GM23338 (cell line): ENCODE measurements at regions not wholly inside any gene's neighbourhood (a gene's known extent, or its start where the extent isn't known, plus 50 kb on each side); places are given as distances from the start of the nearest gene placed in this dataset.

Source experiments
- POLR2AphosphoS5 ChIP-seq: IDR thresholded peaks from 2 replicates; pipeline ENCODE4 v1.6.1; 2016; ENCODE audit warnings: antibody characterized with exemption, low read depth
- TF ChIP-seq, protein P1 (sequence below), 2 experiments: fragments of 200-600 bp in 1 of 2; sonication (generic) in 1 of 2; conservative IDR thresholded peaks; 2 replicates each; pipeline versions ENCODE4 v1.5.1 to v1.6.1; 2016 to 2017; ENCODE audit warnings: antibody characterized with exemption in 2 of 2, low read depth in 2 of 2, mild to moderate bottlenecking in 2 of 2, moderate library complexity in 1 of 2

DNA sequence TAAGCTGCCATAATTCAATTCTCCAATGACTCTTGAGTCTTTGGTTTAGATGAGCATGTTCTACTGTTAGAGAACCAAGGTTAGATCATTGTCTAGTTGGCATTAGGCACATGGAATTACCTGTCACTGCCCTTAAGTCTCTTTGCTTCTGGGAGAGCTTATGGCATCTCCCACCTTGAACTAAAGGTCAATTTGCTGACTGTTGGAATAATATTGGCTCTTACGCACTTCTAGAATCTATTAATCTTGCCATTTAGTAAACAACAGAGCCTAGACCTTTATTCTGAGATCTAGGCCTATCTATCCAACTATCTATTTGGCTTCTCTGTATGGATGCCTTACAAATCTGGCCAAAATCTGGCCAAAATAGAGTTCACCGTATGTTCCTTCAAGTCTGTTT is 232.0 kb downstream of the STK31 start:
- TF ChIP-seq, protein P1, sequence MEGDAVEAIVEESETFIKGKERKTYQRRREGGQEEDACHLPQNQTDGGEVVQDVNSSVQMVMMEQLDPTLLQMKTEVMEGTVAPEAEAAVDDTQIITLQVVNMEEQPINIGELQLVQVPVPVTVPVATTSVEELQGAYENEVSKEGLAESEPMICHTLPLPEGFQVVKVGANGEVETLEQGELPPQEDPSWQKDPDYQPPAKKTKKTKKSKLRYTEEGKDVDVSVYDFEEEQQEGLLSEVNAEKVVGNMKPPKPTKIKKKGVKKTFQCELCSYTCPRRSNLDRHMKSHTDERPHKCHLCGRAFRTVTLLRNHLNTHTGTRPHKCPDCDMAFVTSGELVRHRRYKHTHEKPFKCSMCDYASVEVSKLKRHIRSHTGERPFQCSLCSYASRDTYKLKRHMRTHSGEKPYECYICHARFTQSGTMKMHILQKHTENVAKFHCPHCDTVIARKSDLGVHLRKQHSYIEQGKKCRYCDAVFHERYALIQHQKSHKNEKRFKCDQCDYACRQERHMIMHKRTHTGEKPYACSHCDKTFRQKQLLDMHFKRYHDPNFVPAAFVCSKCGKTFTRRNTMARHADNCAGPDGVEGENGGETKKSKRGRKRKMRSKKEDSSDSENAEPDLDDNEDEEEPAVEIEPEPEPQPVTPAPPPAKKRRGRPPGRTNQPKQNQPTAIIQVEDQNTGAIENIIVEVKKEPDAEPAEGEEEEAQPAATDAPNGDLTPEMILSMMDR (conservative IDR thresholded peaks at IDR 0.05; ENCODE audit: low read depth in 2 of 2) = no peak
- no peak for TF ChIP-seq POLR2AphosphoS5
